GM21390 (cell line): ENCODE measurements at regions not wholly inside any gene's neighbourhood (a gene's known extent, or its start where the extent isn't known, plus 50 kb on each side); places are given as distances from the start of the nearest gene placed in this dataset.

Experiments
- ATAC-seq: cut with Tn5 transposase; IDR thresholded peaks from one replicate; pipeline ENCODE4 v1.9.1; 2021; ENCODE audit not compliant: unreplicated experiment

DNA sequence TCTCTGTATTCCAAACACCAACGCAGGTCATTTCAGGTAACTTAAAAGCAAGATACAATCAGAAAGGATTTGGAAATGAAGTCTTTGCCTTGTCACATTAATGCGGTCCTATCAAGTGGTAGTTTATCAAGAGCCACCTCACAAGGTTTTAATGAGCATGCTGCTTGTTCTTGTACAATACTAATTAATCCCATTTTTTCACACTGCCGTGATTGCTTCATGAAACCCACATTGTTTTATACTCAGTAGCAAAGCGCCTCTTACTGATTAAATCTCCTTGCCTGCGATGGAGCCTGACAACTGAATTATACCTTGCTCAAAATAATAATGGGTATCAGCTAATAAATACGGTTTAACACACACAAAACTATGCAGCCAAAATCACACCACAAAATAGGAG, 234.1 kb upstream of the TSHZ2 start:
- no peak for ATAC-seq

DNA sequence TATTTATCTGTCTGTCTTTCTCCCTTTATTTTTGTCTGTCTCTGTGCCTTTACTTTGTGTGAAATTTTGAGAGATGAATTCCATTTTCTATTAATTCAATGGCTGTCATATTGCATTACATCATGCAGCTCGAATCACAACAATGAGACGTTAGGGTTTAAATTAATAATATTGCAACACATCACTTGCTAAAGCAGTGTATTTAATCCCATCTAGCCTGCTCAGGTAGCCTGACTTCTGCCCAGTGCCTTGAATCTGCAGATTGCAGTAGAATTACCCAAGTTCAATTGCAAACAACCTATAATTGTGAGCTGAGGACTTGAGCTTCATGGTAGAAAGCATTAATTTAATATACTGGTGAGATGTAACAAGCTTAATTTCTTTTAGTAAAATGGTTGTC, 235.7 kb upstream of the TSHZ2 start:
- ATAC-seq: no peak

DNA sequence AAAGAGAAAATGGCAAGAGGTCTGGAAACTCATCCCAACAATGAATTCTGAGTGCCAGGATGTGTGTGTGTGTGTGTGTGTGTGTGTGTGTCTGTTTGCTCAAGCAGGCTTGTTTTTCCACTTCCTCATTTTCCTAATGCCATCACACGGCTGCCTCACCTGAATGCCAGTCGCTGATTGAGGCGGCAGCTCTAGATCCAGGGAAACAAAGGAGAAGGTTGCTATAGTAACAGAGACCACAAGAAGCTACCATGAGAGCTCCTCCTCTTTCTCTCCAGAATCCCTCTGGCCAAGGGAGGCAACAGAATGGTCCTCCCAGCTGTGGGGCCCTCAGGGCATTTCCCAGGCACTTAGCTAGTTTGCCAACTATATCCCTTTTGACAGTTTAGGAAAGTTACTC, 241.1 kb upstream of the TSHZ2 start:
- no peak for ATAC-seq

DNA sequence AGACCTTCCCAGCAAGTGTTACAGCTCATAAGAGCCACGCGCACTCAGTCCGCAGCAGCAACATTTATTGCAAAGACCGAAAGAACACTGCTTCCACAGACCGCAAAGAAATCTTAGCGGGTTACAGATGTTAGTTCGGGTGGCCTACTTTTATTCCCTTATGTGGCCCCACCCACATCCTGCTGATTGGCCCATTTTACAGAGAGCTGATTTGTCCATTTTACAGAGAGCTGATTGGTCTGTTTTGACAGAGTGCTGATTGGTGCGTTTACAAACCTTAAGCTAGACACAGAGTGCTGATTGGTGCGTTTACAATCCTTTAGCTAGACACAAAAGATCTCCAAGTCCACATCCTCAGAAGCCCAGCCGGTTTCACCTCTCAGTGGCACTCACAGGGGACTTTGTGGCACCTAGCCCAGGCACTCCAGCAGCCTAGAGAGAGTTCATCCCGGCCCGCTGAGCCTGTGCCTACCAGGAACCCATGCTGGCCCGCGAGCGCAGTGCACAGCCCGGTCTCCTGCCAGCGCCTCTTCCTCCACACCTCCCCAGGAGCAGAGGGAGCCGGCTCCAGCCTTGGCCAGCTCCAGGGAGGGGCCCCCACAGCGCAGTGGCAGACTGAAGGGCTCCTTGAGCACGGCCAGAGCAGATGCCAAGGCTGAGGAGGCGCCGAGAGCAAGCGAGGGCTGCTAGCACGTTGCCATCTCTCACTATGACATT, 244.3 kb upstream of the TSHZ2 start:
- no peak for ATAC-seq

DNA sequence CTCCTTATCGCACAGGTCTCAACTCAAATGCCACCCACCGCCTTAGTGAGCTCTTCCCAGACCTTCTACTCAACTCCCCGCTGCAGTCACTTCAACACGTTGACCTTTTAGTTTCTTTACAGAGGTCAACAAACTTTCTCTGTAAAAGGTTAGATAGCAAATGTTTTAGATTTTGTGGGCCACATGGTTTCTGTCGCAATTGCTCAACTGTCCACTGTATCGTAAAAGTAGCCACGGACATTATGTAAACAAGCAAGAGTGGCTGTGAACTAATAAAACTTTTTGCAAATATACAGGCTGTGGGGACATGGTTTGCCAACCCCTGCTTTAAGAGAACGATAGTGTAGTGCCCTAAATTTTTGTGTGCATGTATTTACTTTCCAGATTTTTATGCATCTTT, 247.6 kb upstream of the TSHZ2 start:
- no peak for ATAC-seq

DNA sequence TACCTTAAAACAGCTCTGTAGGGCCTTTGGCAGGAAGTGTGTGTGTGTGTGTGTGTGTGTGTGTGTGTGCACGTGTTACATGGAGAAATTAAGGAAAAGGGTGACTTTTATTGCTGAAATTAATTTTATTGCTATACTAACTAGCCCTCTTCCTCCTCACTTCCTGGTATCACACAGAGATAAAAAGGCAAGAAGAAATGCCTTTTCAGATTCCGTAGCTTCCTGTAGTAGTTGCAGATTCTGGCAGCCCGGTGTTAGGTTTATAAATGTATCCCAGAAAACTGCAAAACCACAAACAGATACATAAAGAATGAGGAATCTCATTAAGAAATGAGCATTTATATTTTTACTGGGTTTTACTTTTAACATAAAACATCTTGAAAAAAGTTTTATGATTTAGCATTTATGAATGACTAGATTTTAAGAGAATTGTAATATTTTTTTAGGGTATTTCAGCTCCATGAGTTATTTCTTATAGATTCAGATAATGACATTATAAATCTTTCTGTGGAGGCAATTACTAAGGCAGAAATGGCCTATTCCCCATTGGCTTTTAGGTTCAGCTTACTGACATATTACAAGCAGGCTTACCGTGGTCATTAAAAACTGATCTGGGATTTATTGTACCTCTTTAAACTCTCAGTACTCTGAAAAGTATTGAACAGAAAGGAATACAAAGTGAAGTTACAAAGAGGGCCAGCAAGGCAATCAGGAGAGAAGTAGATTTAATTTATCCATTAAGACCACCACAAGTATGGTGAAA, 249.1 kb upstream of the TSHZ2 start:
- no peak for ATAC-seq

DNA sequence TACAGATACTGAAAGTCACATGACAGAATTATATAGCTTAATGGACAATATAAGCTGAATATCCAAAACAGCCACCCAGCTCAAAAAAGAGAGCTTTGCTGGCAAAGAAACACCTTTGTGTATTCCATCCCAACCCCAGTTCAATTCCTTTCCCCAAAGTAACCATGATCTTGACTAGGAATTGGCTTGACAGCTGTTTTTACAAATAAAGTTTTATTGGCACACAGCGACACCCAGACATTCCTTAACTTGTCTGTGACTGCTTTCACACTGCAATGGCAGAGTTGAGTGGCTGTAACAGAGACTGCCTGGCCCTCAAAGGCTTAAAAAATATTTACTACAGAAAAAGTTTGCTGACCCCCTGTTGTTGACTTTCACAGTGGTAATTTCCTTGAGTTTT, 264.0 kb upstream of the TSHZ2 start:
- no peak for ATAC-seq

DNA sequence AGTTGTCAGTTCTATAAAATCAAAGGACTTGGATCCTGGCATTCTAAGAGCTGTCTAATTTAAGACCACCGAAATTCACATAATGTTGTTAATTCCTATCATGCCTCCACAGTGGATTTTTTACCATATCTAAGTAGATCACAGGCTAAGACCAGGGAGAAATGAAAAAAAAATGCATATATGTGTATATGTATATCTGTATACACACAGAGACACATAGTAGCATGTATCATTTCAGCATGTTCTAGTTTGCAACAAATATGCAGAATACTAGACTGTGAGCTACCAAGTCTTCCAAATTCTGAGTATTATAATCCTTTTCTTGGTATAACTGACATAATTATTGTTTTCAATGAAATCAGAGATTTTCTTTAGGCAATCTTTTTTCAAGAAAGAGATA, 267.6 kb upstream of the TSHZ2 start:
- ATAC-seq: no peak

DNA sequence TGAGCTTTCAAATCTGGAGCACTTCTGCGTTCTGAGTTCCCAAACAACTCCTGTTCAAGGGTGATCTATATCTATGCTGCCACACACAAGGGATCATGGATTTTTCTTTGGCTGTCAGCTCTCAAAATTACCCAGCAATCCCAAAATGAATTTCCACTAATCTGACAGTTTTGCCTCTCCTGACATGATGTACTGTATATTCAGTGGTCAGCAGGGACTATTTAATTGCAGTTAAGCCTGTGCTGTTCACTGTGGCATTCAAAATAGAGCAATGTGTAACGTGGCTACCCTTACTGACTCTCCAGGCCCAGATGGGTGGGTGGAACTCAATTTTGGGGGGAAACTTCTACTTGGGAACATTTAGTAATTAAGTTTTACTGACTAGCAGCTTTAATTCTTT, 283.8 kb upstream of the TSHZ2 start:
- ATAC-seq: no peak

DNA sequence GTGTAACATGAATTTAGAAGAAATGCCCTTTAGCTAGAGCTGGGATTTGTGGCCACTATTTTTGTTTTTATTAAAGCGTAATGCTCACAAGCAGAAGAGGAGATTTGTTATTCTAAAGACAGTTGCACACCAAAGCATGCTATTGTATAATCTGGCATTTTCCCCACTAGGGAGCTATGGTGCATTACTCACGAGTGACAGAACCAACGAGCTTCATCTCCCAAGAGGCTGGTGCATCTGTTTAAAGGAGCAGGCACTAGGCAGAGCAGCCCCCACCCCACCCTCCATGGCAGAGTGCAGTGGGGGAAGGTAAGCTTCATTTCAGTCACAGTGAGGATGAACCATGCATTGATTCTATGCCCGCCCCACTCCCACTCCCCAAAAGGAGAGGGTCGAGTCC, 287.3 kb upstream of the TSHZ2 start:
- no peak for ATAC-seq

DNA sequence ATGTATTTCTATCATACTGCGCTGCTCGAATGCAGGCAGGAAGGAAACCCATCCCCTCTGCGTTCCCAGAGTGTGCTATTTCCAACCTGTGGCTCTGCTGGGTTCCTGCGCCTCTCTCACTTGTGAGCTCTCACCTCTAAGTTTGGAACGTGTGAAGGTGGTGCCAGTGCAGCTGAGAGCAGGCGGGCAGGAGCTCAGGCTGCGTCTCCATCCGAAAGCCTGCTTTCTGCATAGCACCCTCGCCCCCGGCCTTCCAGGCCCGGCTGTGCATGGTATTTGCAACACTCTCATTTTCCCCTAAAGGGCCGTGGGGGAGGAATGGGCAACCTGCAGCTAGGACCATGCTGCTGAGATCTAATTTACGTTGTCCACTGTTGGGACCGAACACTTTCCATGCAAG, 288.0 kb upstream of the TSHZ2 start:
- no peak for ATAC-seq

DNA sequence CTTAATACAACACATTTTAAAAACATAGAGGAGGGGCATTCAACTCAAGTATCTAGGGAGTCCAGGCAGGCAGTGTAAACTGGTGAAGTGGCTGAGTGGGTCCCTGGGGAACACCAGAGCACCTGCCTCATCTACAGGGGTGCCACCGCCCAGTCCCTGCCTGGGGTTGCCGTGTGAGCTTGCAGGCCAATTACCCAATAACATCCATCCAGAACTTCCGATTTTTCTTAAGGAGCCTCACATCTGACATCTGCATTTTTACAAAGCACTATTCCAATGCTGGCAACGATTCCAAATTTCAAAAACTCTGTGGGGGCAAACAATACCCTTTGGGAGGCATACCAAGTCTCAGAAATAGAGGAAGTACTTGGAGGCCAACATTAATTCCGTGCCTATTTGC, 288.4 kb upstream of the TSHZ2 start:
- no peak for ATAC-seq

DNA sequence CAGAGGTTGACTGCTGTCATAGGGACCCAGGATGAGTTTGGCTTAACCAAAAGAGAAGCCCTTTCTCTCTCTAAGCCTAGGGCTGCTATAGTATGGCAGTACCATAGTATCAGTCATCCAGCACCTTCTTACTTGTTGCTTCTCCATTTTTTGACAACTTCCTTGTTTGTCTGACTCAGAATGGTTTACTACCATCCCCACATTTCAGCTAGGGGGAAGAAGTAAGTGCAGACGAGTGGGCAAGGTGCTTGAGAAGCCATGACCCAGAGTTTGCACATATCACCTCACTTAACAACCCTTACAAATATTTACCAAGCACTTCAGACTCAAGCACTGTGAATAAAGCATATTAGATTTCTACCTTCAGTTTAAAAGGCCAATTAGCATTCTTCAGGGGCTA, 289.9 kb upstream of the TSHZ2 start:
- no peak for ATAC-seq

DNA sequence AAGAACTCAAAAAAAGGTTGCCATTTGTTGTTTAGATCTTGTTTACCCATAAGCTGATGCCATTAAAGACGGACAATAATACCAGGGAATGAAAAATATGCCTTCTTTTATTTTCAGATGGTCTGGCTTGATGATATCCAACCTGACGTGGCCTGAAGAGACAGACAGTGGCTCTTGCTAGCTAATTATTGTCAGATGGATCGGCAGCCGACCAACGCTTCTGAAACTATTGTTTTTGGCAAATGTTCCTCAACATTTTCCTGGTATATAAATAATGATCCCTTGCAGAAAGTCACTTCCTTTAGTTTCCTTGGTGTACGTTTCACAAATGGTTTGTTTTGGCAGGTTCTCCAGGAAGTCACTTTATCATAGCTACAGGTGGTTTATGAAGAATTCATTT, 290.9 kb upstream of the TSHZ2 start:
- ATAC-seq: no peak

DNA sequence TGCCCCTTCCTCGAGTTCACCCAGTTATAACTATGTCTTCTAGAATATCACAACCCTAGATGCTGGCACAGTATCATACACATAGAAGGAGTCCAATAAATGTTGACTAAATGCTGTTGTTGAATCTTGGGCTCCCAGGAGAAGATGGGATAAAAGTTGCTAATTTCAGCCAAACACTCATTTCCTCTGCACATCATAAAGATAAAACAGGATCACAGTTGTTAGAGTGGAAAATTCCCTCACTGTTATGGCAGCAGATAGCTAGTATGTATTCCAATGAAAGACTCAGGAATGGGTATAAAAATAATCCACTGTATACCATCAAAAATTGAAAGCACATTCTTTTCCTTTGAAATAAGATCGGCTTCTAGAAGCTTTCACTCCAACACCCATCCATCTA, 294.9 kb upstream of the TSHZ2 start:
- no peak for ATAC-seq

DNA sequence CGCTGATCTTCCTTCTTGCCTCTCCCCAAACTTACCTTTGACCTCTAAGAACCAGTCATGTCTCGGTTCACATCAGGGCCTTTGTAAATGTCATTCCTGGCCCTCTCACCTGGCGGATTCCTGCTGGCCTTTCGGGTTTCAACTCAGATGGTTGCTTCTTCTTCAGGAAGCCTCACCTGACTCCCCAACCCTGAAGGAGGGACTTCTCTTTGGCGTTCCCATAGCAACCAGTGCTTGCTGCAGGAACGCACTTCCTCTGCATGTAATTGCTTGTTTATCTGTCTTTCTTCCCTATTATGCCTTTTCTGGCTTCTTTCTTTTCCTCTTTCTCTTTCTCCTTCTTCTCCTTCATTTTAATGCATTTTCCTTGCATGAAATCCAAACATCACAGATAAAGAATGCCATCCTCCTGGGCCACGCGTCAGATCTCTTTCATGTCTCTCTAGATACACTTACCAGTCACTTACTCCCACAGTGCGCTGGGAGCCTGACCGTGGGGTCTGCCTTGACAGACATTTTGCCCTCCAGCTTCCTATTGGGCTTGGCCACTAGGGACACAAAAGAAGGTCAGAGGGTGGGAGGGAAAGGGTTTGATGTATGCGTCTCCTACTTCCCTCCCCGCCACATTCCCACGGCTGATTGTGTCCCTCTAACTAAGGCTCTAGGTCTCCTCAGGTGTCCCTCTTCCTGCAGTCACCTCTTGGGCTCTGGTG, 295.7 kb upstream of the TSHZ2 start:
- ATAC-seq: no peak

DNA sequence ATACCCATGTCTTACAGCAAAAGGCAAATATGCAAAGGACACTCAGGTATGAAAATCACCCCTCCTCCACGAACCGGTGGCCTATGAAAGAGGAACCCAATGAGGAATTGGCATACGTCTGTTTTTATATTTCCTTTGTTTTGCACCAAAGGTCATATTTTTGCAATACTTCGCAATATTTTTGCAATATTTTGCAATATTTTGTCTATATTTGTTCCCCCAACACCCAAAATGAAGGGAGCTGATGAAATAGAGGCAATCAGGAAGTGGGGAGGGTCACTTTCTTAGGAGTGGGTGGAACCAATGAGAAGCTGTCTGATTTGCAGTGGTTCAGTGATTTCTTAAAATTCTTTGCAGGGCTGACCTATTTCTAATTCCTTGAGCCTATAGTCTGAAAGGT, 296.8 kb upstream of the TSHZ2 start:
- ATAC-seq: no peak

DNA sequence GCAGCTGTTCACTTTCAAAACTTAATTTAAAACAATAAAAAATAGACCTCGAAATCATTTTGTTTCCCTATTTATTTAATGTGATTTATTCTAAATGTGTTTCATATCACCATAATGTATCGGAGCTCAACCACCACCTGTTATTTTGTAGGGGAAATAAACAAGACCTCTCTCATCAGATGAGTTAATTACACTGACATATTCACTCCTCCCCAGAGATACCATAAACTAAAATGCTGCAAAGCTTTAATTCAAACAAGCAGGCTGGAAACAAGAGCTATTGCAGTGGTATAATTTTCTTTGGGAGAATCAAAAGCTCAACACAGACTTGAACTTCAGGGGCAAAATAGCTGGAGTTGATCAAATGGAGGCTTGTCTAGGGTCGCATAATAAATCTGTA, 303.5 kb upstream of the TSHZ2 start:
- ATAC-seq: no peak

DNA sequence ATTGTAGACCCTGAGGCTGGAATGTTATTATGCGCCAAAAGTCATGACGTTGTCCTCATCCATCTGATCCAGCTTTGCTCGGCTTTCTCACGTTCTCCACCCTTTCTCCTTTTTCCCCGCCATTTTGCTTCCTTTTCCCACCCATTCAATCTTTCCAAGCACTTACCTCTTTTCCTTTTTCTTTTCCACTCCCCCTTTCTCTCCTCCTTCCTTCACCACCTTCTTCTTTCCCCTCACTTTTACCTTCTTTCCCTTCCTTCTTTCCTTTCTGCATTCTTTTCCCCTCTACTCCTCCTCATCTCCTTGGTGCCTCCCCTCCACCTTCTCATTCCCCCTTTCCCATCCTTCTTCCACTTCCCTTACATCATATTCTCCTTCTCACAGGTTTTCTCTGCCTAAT, 304.8 kb upstream of the TSHZ2 start:
- ATAC-seq: no peak

DNA sequence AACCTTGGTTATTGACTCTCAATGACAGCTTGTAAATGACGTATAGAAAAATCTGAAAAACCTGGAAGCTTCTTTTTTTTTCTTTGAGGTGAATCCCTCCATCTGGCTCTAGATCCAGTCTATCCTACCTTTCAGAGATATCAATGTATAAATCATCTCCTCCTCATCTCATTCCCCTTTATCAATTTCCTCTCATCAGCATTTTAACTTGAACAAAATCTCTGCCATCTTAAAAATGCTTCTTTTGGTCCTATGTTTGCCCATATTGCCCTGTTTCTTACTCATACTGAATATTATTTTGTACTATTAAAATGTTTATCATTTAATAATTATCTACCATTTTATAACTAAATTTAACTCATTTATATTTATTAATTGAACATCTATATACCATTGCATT, 306.7 kb upstream of the TSHZ2 start:
- no peak for ATAC-seq

DNA sequence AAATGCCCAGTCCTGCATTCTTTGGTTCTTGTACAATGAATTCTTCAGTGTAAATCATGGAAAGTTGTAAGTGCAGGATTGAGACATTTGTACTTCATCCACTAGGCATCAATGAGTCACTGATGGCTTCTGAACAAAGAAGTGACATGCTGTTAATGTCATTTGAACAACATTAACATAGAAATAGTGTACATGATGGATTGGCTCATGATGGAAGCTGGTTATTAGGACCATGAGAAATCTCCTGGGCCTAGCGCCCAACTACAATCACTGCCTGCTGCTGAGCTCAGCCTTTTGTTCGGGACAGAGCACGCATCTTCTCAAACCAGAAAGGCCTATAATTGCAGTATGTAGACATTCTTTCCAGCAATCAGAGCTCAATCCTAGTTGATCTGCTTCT, 316.8 kb upstream of the TSHZ2 start:
- no peak for ATAC-seq

DNA sequence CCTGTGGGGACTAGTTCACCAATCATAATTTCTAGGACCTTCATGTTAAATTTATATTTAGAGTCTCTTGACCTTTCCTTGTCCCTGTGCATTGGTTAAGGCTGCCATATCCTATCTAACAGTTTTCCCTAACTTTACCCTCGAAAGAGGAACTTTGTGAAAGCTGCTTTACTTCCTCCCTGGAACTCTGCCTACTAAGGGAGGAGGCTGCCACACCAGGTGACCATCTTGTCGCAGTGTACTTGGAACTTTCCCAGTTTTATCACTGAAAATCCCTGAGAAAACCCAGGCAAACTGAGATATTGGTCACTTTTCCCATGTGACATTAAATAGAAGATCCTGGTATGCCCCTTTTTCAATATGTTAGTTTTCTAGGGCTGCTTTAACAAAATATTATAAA, 317.6 kb upstream of the TSHZ2 start:
- ATAC-seq: no peak
